ENCODE measurements at regions not wholly inside any gene's neighbourhood (a gene's known extent, or its start where the extent isn't known, plus 50 kb on each side); places are given as distances from the start of the nearest gene placed in this dataset.

DNA sequence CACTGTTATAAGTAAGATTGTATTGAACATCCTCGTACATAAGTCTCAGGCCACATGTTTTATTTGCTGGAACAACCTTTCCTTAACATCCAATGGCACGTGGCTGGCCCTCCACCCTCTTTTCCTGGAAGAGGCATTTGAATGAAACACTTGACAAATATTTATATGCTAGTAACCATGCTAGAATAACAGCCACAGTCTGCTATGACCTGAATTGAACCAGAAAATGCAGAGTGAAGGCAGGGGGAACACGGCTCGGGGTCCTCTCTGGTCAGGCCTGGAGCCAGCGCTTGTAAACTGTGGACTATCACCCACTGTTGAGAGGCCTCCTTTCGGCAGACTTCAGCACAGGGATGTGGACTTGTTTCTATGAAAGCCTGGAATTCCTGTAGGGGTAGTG lies 198.2 kb upstream of the COPS8 start:
- H3K27ac ChIP-seq = peak overlapping the region; percentile 77
- TF ChIP-seq, protein P1, sequence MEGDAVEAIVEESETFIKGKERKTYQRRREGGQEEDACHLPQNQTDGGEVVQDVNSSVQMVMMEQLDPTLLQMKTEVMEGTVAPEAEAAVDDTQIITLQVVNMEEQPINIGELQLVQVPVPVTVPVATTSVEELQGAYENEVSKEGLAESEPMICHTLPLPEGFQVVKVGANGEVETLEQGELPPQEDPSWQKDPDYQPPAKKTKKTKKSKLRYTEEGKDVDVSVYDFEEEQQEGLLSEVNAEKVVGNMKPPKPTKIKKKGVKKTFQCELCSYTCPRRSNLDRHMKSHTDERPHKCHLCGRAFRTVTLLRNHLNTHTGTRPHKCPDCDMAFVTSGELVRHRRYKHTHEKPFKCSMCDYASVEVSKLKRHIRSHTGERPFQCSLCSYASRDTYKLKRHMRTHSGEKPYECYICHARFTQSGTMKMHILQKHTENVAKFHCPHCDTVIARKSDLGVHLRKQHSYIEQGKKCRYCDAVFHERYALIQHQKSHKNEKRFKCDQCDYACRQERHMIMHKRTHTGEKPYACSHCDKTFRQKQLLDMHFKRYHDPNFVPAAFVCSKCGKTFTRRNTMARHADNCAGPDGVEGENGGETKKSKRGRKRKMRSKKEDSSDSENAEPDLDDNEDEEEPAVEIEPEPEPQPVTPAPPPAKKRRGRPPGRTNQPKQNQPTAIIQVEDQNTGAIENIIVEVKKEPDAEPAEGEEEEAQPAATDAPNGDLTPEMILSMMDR (conservative IDR thresholded peaks at IDR 0.05) = no peak

GRCh38 chr2:236887953-236888793 lies 197.5 kb upstream of the COPS8 start:
- TF ChIP-seq, protein P1 (conservative IDR thresholded peaks at IDR 0.05) = no peak
- peak overlapping the region; percentile 77 for H3K27ac ChIP-seq

- peak overlapping the region; percentile 77 for H3K27ac ChIP-seq
- TF ChIP-seq, protein P1 (conservative IDR thresholded peaks at IDR 0.05) = no peak
Observed at GRCh38 chr2:236888794-236889780, 196.6 kb upstream of the COPS8 start.

DNA sequence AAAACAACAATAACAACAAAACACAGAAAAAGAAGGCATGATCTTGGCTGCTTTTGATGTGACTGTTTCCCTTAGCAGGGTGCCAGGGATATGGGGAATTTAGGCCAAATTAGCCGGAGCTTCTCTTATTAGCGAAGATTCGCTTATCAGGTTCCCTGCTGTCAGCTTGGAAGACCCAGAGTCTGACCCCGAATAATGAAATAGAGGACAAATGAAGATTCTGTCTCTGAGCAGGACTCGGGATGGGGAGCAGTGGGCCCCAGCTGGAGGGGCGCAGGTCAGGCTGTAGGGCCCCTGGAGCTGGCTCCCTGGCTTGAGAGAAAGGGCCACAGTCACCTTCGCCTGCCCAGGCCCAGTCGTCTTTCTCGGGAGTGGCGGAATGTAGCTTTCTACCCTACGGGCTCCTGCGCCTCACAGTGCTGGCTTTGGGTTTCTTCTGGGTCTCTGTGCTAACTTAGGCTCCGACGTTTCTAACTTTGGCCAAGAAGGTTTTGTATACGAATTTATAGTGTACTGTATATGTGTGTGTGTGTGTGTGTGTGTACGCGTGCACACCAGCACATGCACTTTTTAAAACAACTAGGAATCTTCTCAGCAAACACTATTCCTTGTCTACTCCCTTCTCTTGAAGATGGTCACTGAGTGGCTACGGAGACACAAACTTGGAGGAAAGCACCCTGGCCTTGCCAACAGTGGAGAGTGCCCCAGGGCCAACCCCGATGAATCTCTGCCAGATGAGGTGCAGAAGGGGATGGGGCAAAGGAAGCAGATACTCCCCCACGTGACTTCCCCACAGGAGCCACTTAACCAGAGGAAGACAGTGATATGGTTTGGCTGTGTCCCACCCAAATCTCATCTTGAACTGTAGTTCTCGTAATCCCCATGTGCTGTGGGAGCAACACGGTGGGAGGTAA lies 195.6 kb upstream of the COPS8 start:
- peak overlapping the region; percentile 77 for H3K27ac ChIP-seq
- TF ChIP-seq, protein P1 (conservative IDR thresholded peaks at IDR 0.05) = no peak

DNA sequence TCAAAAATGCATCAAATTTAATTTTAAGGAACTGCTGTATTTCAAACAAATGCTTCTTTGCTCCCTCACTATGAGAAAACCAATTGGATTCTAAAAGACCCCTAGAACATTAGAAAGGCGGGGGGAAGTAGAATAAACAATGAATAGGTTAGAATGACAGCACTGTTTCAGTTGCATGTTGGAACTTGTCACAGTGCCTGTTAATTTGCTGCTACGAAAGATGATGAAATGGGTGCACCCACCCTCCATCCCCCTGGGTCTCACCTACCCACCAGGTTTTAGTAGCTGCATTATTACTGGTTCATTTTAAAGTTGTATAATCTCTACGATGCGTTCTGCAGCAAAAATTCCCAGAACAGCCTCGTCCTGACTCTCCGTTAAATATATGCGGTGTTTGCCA lies 193.0 kb upstream of the COPS8 start:
- H3K27ac ChIP-seq = no peak overlapping the region
- TF ChIP-seq, protein P1 (conservative IDR thresholded peaks at IDR 0.05) = no peak

DNA sequence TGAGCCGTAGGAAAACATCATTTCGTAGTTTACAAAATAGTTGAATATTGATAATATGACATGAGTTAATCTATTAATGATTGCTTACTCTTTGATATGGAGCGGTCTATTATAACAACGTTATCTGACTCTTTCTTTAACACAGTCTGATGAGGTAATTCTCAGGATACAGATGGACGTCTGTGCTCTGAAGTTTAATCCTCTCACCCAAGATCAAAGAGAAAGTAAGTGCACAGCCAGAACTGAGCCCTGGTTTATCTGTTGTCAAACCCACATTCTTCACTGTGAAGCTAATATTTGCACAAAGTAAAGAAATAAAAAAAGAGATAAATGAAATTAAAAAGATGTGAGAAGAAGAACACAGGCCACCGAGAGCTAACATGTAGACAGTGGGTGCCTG lies 190.9 kb upstream of the COPS8 start:
- TF ChIP-seq, protein P1 (conservative IDR thresholded peaks at IDR 0.05) = no peak
- H3K27ac ChIP-seq = no peak overlapping the region

Measured in VCaP (cell line).